GM06990 (cell line): ENCODE measurements at regions not wholly inside any gene's neighbourhood (a gene's known extent, or its start where the extent isn't known, plus 50 kb on each side); places are given as distances from the start of the nearest gene placed in this dataset.

Source experiments
- DNase-seq: peaks from one replicate; pipeline ENCODE4 v3.0.0-alpha.2; 2011; ENCODE audit not compliant: insufficient read length; ENCODE audit errors: extremely low read depth
- H3K27me3 ChIP-seq: replicated peaks from 2 replicates; pipeline ENCODE4 v1.6.0; 2011; ENCODE audit warnings: low read length; ENCODE audit not compliant: control insufficient read depth, insufficient read depth
- H3K36me3 ChIP-seq: 2 replicates; pipeline ENCODE4 v1.5.1; 2011; ENCODE audit warnings: low read length; ENCODE audit not compliant: control insufficient read depth, insufficient read depth
- H3K4me3 ChIP-seq: replicated peaks from 2 replicates; pipeline ENCODE4 v1.5.1; 2011; ENCODE audit warnings: low read depth, mild to moderate bottlenecking, control low read depth, low read length
- TF ChIP-seq, protein P1 (sequence below): IDR thresholded peaks from 2 replicates; pipeline ENCODE4 v1.5.1; 2011; ENCODE audit warnings: low read length, control low read depth, mild to moderate bottlenecking, inconsistent platforms; ENCODE audit not compliant: insufficient read depth, poor library complexity, severe bottlenecking

DNA sequence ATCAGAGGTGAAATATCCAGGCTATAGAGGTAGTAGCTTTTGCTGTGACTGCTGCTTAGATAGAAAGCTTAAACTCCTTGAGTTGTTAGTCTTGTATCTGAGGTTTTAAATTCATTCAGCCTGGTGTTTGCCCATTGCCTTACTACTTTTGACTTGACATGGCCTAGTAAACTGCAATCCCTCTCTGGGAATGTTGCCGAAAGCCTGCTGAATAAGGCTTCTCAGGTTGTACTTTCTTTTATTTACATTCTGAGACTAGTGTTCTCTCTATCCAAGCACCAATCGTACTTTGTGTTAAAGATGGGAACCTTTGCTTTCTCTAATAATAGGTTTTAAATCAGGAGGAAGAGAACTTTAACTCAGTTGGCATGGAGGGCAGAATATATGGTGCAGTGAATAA is 357.6 kb upstream of the CWC22 start:
- no peak overlapping the region for H3K4me3 ChIP-seq
- no peak for DNase-seq
- TF ChIP-seq, protein P1, sequence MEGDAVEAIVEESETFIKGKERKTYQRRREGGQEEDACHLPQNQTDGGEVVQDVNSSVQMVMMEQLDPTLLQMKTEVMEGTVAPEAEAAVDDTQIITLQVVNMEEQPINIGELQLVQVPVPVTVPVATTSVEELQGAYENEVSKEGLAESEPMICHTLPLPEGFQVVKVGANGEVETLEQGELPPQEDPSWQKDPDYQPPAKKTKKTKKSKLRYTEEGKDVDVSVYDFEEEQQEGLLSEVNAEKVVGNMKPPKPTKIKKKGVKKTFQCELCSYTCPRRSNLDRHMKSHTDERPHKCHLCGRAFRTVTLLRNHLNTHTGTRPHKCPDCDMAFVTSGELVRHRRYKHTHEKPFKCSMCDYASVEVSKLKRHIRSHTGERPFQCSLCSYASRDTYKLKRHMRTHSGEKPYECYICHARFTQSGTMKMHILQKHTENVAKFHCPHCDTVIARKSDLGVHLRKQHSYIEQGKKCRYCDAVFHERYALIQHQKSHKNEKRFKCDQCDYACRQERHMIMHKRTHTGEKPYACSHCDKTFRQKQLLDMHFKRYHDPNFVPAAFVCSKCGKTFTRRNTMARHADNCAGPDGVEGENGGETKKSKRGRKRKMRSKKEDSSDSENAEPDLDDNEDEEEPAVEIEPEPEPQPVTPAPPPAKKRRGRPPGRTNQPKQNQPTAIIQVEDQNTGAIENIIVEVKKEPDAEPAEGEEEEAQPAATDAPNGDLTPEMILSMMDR = no peak
- H3K36me3 ChIP-seq = no peaks in the 10 kb centered on the region
- H3K27me3 ChIP-seq = no peaks in the 10 kb centered on the region

DNA sequence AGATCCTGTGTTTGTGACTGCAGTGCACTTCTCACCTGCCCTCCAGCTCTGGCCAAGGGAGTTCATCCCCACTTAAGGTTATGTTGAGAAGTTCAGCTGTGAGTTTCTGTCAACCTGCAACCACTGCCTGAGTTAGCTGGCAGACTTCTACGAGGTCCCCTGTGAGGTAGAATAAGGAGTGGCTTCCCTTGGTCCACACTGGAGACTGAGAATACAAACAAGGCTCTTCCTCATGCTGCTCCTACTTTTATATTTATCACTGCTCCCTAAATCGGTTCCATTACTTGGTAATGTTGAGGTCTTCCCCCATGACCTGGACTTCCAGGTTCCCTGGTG is 353.2 kb upstream of the CWC22 start:
- Histone ChIP-seq H3K27me3 (no peaks in the 10 kb centered on the region), H3K4me3 (no peak overlapping the region), H3K36me3 (no peaks in the 10 kb centered on the region)
- peak; percentile 29 for DNase-seq
- TF ChIP-seq, protein P1 = no peak

DNA sequence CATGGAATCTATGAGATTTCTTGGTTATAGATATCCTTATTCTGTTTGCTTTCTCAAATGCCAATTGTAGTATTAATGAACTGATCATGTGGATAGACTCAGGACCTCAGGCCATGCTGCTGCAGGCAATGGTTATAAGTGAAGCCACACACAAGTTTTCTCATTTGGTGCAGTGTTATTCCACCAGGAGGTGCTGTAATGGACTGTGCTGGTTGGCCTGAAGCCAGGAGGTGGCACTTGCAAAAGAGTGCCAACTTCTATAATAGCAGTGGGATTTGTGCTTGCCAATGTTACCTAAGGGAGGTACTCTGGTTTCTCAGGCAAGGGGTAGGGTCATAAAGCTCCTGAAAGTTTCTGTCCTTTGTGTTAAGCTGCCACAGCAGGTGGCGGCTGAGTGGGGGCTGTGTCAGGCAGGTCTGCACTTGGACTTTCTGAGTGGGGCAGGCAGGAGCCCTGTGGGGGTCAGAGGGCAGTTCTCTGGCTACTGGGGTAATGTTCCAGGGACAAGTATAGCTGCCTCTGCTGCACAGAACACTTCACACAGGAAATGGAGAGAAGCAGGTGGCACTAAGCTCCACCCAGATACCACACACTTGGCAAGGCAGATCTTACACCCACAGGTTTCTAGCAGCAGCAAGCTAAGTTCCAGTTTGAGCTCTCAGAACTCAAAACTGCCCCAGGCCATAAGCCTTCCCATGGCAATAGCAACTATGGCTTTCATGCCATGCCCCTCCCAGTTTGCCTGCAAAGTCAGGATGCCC is 352.6 kb upstream of the CWC22 start:
- no peaks in the 10 kb centered on the region for H3K36me3 ChIP-seq
- no peaks in the 10 kb centered on the region for H3K27me3 ChIP-seq
- no peak overlapping the region for H3K4me3 ChIP-seq
- TF ChIP-seq, protein P1 = peak; percentile 43
- DNase-seq = peak; percentile 47

- TF ChIP-seq, protein P1 = no peak
- Histone ChIP-seq H3K27me3 (no peaks in the 10 kb centered on the region), H3K36me3 (no peaks in the 10 kb centered on the region), H3K4me3 (no peak overlapping the region)
- DNase-seq = no peak
These were observed 351.4 kb upstream of the CWC22 start for GRCh38 chr2:180358458-180358857.

GRCh38 chr2:180356676-180357075 is 349.6 kb upstream of the CWC22 start:
- DNase-seq = no peak
- Histone ChIP-seq H3K4me3 (no peak overlapping the region), H3K36me3 (no peaks in the 10 kb centered on the region), H3K27me3 (no peaks in the 10 kb centered on the region)
- TF ChIP-seq, protein P1 = no peak

DNA sequence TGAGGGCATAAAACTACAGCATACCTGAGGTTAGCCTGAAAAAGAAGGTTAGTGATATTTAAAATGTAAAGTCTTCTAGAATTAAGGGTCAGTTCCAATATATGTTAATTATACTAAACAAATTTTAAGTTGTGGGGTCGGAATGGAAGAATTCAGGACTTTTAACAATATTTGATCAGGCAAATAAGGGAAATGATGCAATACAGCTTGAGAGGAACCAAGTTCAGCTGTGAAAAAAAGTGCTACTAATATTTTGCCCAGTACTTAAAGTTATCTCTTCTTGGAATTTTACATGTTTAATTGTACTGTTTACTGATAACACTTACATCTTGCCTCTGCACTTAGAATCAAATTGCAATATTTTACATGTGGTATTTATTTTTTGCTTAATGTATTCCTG is 345.5 kb upstream of the CWC22 start:
- Histone ChIP-seq H3K36me3 (no peaks in the 10 kb centered on the region), H3K27me3 (no peaks in the 10 kb centered on the region), H3K4me3 (no peak overlapping the region)
- TF ChIP-seq, protein P1 = no peak
- no peak for DNase-seq
